Smooth muscle cell (in vitro differentiated cells): ENCODE measurements at regions not wholly inside any gene's neighbourhood (a gene's known extent, or its start where the extent isn't known, plus 50 kb on each side); places are given as distances from the start of the nearest gene placed in this dataset.

Experiments used
- DNase-seq: peaks from one replicate; lab custom pipeline; 2025; ENCODE audit not compliant: unreplicated experiment; lab: John Stamatoyannopoulos, UW
- H2AFZ ChIP-seq: fragments of 200-600 bp; sonication (generic); 2 replicates; pipeline ENCODE4 v1.6.0; 2016; ENCODE audit warnings: antibody characterized with exemption, low read depth, mild to moderate bottlenecking
- H3F3A ChIP-seq: fragments of 200-600 bp; sonication (generic); 2 replicates; pipeline ENCODE4 v1.6.0; 2017; ENCODE audit warnings: antibody characterized with exemption, low read depth
- H3K27ac ChIP-seq: fragments of 200-600 bp; sonication (generic); 2 replicates; pipeline ENCODE4 v1.5.1; 2016; ENCODE audit warnings: low read depth, mild to moderate bottlenecking
- H3K27me3 ChIP-seq: fragments of 200-600 bp; sonication (generic); 2 replicates; pipeline ENCODE4 v1.6.1; 2016; ENCODE audit warnings: low read depth, mild to moderate bottlenecking
- H3K36me3 ChIP-seq: fragments of 200-600 bp; sonication (generic); 2 replicates; pipeline ENCODE4 v1.5.1; 2016; ENCODE audit warnings: low read depth
- H3K4me1 ChIP-seq: fragments of 200-600 bp; sonication (generic); 2 replicates; pipeline ENCODE4 v1.5.1; 2016; ENCODE audit warnings: low read depth
- H3K4me2 ChIP-seq: fragments of 200-600 bp; sonication (generic); 2 replicates; pipeline ENCODE4 v1.6.0; 2016; ENCODE audit warnings: mild to moderate bottlenecking
- H3K4me3 ChIP-seq: fragments of 200-600 bp; sonication (generic); 2 replicates; pipeline ENCODE4 v1.5.1; 2016; ENCODE audit warnings: mild to moderate bottlenecking
- H3K79me2 ChIP-seq: fragments of 200-600 bp; sonication (generic); 2 replicates; pipeline ENCODE4 v1.6.0; 2016; ENCODE audit warnings: low read depth, mild to moderate bottlenecking
- H3K9ac ChIP-seq: fragments of 200-600 bp; sonication (generic); 2 replicates; pipeline ENCODE4 v1.6.0; 2016; ENCODE audit warnings: low read depth
- H3K9me3 ChIP-seq: fragments of 200-600 bp; sonication (generic); replicated peaks from 2 replicates; pipeline ENCODE4 v1.5.1; 2016; ENCODE audit warnings: low read depth
- H4K20me1 ChIP-seq: fragments of 200-600 bp; sonication (generic); 2 replicates; pipeline ENCODE4 v1.6.0; 2016; ENCODE audit warnings: low read depth
- CTCF ChIP-seq: fragments of 200-600 bp; sonication (generic); IDR thresholded peaks from 2 replicates; pipeline ENCODE4 v1.5.1; 2017; ENCODE audit warnings: borderline replicate concordance, mild to moderate bottlenecking, antibody characterized with exemption; ENCODE audit not compliant: insufficient read depth, poor library complexity, severe bottlenecking
- WGBS: methylation state at CpG from one replicate; pipeline ENCODE4 v1.1.7; 2016; ENCODE audit warnings: low lambda C conversion rate; 5-methylcytosine and 5-hydroxymethylcytosine counted together

- Histone ChIP-seq H4K20me1 (no peaks in the 10 kb centered on the region), H3K36me3 (no peaks in the 10 kb centered on the region), H2AFZ (no peak overlapping the region), H3K27ac (no peak overlapping the region), H3K4me3 (no peak overlapping the region), H3K4me1 (no peaks in the 10 kb centered on the region), H3K27me3 (peaks cover 39% of the 10 kb centered on the region), H3K79me2 (no peaks in the 10 kb centered on the region), H3K9me3 (no peaks in the 10 kb centered on the region), H3F3A (no peaks in the 10 kb centered on the region), H3K4me2 (no peak overlapping the region), H3K9ac (no peak overlapping the region)
- DNase-seq, result no peak
- 75% methylated on average over 6 of the region's 6 CpGs for WGBS
- no peak for TF ChIP-seq CTCF
These were observed 133.0 kb downstream of the SLC28A3 start for GRCh38 chr9:84207491-84207951.

- Histone ChIP-seq H3K9me3 (no peaks in the 10 kb centered on the region), H3K4me1 (no peaks in the 10 kb centered on the region), H3K4me3 (no peak overlapping the region), H3K27me3 (peaks cover 20% of the 10 kb centered on the region), H3K27ac (no peak overlapping the region), H3K36me3 (no peaks in the 10 kb centered on the region), H3K79me2 (no peaks in the 10 kb centered on the region), H2AFZ (no peak overlapping the region), H3K9ac (no peak overlapping the region), H3F3A (no peaks in the 10 kb centered on the region), H3K4me2 (no peak overlapping the region), H4K20me1 (no peaks in the 10 kb centered on the region)
- no peak for TF ChIP-seq CTCF
- no peak for DNase-seq
- WGBS, result 40% methylated on average over 3 of the region's 3 CpGs
These were observed 128.3 kb downstream of the SLC28A3 start for GRCh38 chr9:84212246-84212645.

GRCh38 chr9:84212982-84213381 lies 127.6 kb downstream of the SLC28A3 start:
- Histone ChIP-seq H3K4me1 (no peaks in the 10 kb centered on the region), H3K27ac (no peak overlapping the region), H3K27me3 (peaks cover 25% of the 10 kb centered on the region), H4K20me1 (no peaks in the 10 kb centered on the region), H3K79me2 (no peaks in the 10 kb centered on the region), H3F3A (no peaks in the 10 kb centered on the region), H3K9me3 (no peaks in the 10 kb centered on the region), H3K36me3 (no peaks in the 10 kb centered on the region), H3K4me3 (no peak overlapping the region), H3K9ac (no peak overlapping the region), H3K4me2 (no peak overlapping the region), H2AFZ (no peak overlapping the region)
- WGBS, result 95% methylated on average over 2 of the region's 2 CpGs
- no peak for DNase-seq
- TF ChIP-seq CTCF, result no peak

- Histone ChIP-seq H3K9ac (no peak overlapping the region), H4K20me1 (no peaks in the 10 kb centered on the region), H3K4me1 (no peaks in the 10 kb centered on the region), H3K27ac (no peak overlapping the region), H3K27me3 (peaks cover 28% of the 10 kb centered on the region), H3K4me2 (no peak overlapping the region), H3K9me3 (no peaks in the 10 kb centered on the region), H3K36me3 (no peaks in the 10 kb centered on the region), H3K79me2 (no peaks in the 10 kb centered on the region), H3F3A (no peaks in the 10 kb centered on the region), H2AFZ (no peak overlapping the region), H3K4me3 (no peak overlapping the region)
- no peak for TF ChIP-seq CTCF
- no peak for DNase-seq
- 91% methylated on average over 2 of the region's 2 CpGs for WGBS
These were observed 124.4 kb downstream of the SLC28A3 start for GRCh38 chr9:84216151-84216550.
